HepG2 (cell line): ENCODE measurements at regions not wholly inside any gene's neighbourhood (a gene's known extent, or its start where the extent isn't known, plus 50 kb on each side); places are given as distances from the start of the nearest gene placed in this dataset.

Experiments
- ATAC-seq: fragments of 200-7000 bp; cut with Tn5 transposase; 3 replicates; pipeline ENCODE4 v1.9.1; 2020; ENCODE audit warnings: mild to moderate bottlenecking, moderate library complexity
- BruUV-seq: library from RNA; stranded (reverse); fragments of 400-500 nt; replicated peaks from 2 replicates; lab custom pipeline; 2021; lab: Mats Ljungman, UMichigan
- CTCF ChIA-PET: fragments of 300-600 bp; formaldehyde crosslinking; extraction: SDS; loops from one replicate; lab custom pipeline; 2021; ENCODE audit warnings: low total read pairs, inconsistent platforms, low intra/inter-chr PET ratio; lab: Yijun Ruan, JAX
- POLR2A ChIA-PET: fragments of 350-600 bp; sonication (Branson Sonifier 250); formaldehyde crosslinking; loops from one replicate; lab custom pipeline; 2020; ENCODE audit warnings: antibody characterized with exemption, inconsistent platforms; lab: Yijun Ruan, JAX
- DNase-seq: peaks from one replicate; pipeline ENCODE4 v3.0.0-alpha.2; 2015; ENCODE audit warnings: low spot score
- FAIRE-seq: peaks from 3 replicates; lab custom pipeline; 2011; peaks lifted over from hg19 to GRCh38; lab: Jason Lieb, UNC
- H2AFZ ChIP-seq: one replicate; pipeline ENCODE4 v1.6.1; 2011; ENCODE audit warnings: low read length, inconsistent platforms
- H3K27ac ChIP-seq: fragments of 300-600 bp; 3 replicates; pipeline ENCODE4 v1.8.0; 2011; ENCODE audit warnings: mixed run types, mild to moderate bottlenecking, mixed read lengths, low read length, inconsistent platforms; ENCODE audit not compliant: insufficient read depth; ENCODE audit errors: extremely low read length
- H3K27me3 ChIP-seq, 2 experiments: fragments of 200-600 bp in 1 of 2; 2 replicates in 1 of 2; 3 replicates in 1 of 2; pipeline versions ENCODE4 v1.6.0 to v1.8.0; 2011; ENCODE audit warnings: low read length in 2 of 2, mild to moderate bottlenecking in 2 of 2, moderate library complexity in 2 of 2, inconsistent platforms in 1 of 2; ENCODE audit not compliant: insufficient read depth in 2 of 2, control insufficient read depth in 1 of 2
- H3K36me3 ChIP-seq, 2 experiments: fragments of 200-600 bp in 1 of 2; replicated peaks in 1 of 2; 2 replicates in 1 of 2; 3 replicates in 1 of 2; pipeline versions ENCODE4 v1.5.1 to v1.8.0; 2011; ENCODE audit warnings: low read length in 2 of 2, inconsistent platforms in 1 of 2; ENCODE audit not compliant: insufficient read depth in 2 of 2, control insufficient read depth in 1 of 2
- H3K4me1 ChIP-seq: 2 replicates; pipeline ENCODE4 v1.5.1; 2012; ENCODE audit warnings: low read length, inconsistent platforms; ENCODE audit not compliant: insufficient read depth
- H3K4me2 ChIP-seq: 2 replicates; pipeline ENCODE4 v1.6.0; 2011; ENCODE audit warnings: low read depth, low read length, inconsistent platforms
- H3K4me3 ChIP-seq, 3 experiments: fragments of 200-600 bp in 1 of 3; sonication (generic), shearing (Covaris generic) in 1 of 3; replicated peaks in 1 of 3; 2 replicates each; pipeline ENCODE4 v1.5.1; 2011 to 2016; ENCODE audit warnings: low read length in 3 of 3, inconsistent platforms in 2 of 3, low read depth in 2 of 3, mild to moderate bottlenecking in 2 of 3, control low read depth in 1 of 3, mixed read lengths in 1 of 3; ENCODE audit not compliant: insufficient read depth in 1 of 3
- H3K79me2 ChIP-seq: one replicate; pipeline ENCODE4 v1.6.1; 2011; ENCODE audit warnings: low read length, inconsistent platforms; ENCODE audit not compliant: insufficient read depth
- H3K9ac ChIP-seq: 2 replicates; pipeline ENCODE4 v1.6.0; 2011; ENCODE audit warnings: mild to moderate bottlenecking, low read depth, low read length, inconsistent platforms; ENCODE audit not compliant: insufficient read depth
- H3K9me3 ChIP-seq: 2 replicates; pipeline ENCODE4 v1.5.1; 2012; ENCODE audit warnings: mild to moderate bottlenecking, low read length
- H4K20me1 ChIP-seq: 2 replicates; pipeline ENCODE4 v1.6.0; 2011; ENCODE audit warnings: inconsistent platforms, mild to moderate bottlenecking, low read length, moderate library complexity; ENCODE audit not compliant: insufficient read depth
- ATF1 ChIP-seq: IDR thresholded peaks from 2 replicates; pipeline ENCODE4 v1.6.1; 2016; ENCODE audit warnings: mild to moderate bottlenecking, control low read depth
- CBX5 ChIP-seq: sonication (generic); formaldehyde crosslinking; IDR thresholded peaks from 2 replicates; pipeline ENCODE4 v1.4.0; 2020; ENCODE audit warnings: missing genetic modification reagents, borderline replicate concordance
- CENPX ChIP-seq: sonication (generic); formaldehyde crosslinking; IDR thresholded peaks from 2 replicates; pipeline ENCODE4 v1.9.0; 2021; ENCODE audit warnings: mild to moderate bottlenecking, missing genetic modification reagents, moderate library complexity
- FOXP1 ChIP-seq, 2 experiments: fragments of 450-650 bp in 1 of 2; IDR thresholded peaks; 2 replicates each; pipeline ENCODE4 v1.6.1; 2017 to 2018; ENCODE audit warnings: antibody characterized with exemption in 1 of 2
- MAF1 ChIP-seq: sonication (generic); formaldehyde crosslinking; IDR thresholded peaks from 2 replicates; pipeline ENCODE4 v1.5.0; 2020; ENCODE audit warnings: missing genetic modification reagents, borderline replicate concordance
- MBNL3 ChIP-seq: fragments of 250-450 bp; sonication (Bioruptor Pico); conservative IDR thresholded peaks from 2 replicates; pipeline ENCODE4 v1.8.0; 2022; ENCODE audit warnings: mild to moderate bottlenecking, inconsistent platforms
- NFYC ChIP-seq: IDR thresholded peaks from 2 replicates; pipeline ENCODE4 v1.6.1; 2016; ENCODE audit warnings: missing genetic modification reagents, missing compliant biosample characterization
- PHB2 ChIP-seq: fragments of 450-650 bp; IDR thresholded peaks from 2 replicates; pipeline ENCODE4 v1.6.1; 2018; ENCODE audit not compliant: partially characterized antibody
- RFXAP ChIP-seq: sonication (generic); formaldehyde crosslinking; IDR thresholded peaks from 2 replicates; pipeline ENCODE4 v1.4.0; 2020; ENCODE audit warnings: missing genetic modification reagents, borderline replicate concordance
- SMC3 ChIP-seq: IDR thresholded peaks from 2 replicates; pipeline ENCODE4 v1.6.1; 2011; ENCODE audit warnings: low read length, improper control_type of control experiment
- SRY ChIP-seq: sonication (generic); formaldehyde crosslinking; IDR thresholded peaks from 2 replicates; pipeline ENCODE4 v1.8.0; 2022; ENCODE audit warnings: mild to moderate bottlenecking, missing genetic modification reagents
- THRA ChIP-seq: sonication (generic); formaldehyde crosslinking; IDR thresholded peaks from 2 replicates; pipeline ENCODE4 v1.4.0; 2020; ENCODE audit warnings: missing genetic modification reagents, borderline replicate concordance
- YEATS4 ChIP-seq: sonication (generic); formaldehyde crosslinking; IDR thresholded peaks from 2 replicates; pipeline ENCODE4 v1.4.0; 2020; ENCODE audit warnings: missing genetic modification reagents, borderline replicate concordance
- ZBTB33 ChIP-seq: sonication (generic); formaldehyde crosslinking; IDR thresholded peaks from 2 replicates; pipeline ENCODE4 v1.4.0; 2020; ENCODE audit warnings: missing genetic modification reagents
- ZBTB7B ChIP-seq: sonication (generic); formaldehyde crosslinking; IDR thresholded peaks from 2 replicates; pipeline ENCODE4 v1.4.0; 2020; ENCODE audit warnings: missing genetic modification reagents
- ZEB1 ChIP-seq: IDR thresholded peaks from 2 replicates; pipeline ENCODE4 v1.6.1; 2012; ENCODE audit warnings: mild to moderate bottlenecking, low read depth, inconsistent platforms; ENCODE audit not compliant: insufficient replicate concordance
- ZNF138 ChIP-seq: sonication (generic); formaldehyde crosslinking; IDR thresholded peaks from 2 replicates; pipeline ENCODE4 v1.5.0; 2020; ENCODE audit warnings: mild to moderate bottlenecking, low read depth, missing genetic modification reagents
- WGBS: methylation state at CpG from one replicate; pipeline ENCODE4 v1.1.6; 2017; ENCODE audit warnings: low lambda C conversion rate; 5-methylcytosine and 5-hydroxymethylcytosine counted together
- in situ Hi-C: cut with HindIII; loops from 2 replicates; pipeline ENCODE4 v1.10.0; 2017; ENCODE audit warnings: low pct_unique_long_range_greater_than_20kb; ENCODE audit not compliant: extremely low pct_ligation_motif_present
- intact Hi-C: fragments of 100-400 bp; cut with micrococcal nuclease; formaldehyde crosslinking; loops from one replicate; pipeline ENCODE4 v1.10.0; 2022; ENCODE audit not compliant: unreplicated experiment
- TF ChIP-seq, protein P1 (sequence below): IDR thresholded peaks from 2 replicates; pipeline ENCODE4 v1.6.1; 2018; ENCODE audit warnings: missing genetic modification reagents

DNA sequence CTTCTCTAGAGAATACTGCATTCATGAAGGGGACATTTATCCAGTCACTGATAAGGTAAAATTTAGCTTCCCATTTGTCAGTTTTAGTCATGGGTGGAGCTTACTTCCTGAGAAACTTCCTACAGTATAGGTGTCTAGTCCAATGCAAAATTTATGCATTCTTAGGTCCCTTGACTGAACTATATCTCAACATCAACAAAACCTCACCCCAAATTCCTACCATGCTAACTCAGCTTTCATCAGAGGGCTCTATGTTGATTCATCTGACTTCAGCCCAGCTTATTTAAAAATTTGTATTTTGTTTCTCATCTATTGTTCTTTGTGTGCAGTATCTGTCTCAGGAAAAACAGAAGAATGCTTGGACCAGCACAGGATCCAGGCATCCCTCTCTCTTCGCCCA is 296.4 kb upstream of the ACVR2A start:
- no peak for FAIRE-seq
- Histone ChIP-seq H3K9me3 (no peaks in the 10 kb centered on the region), H3K4me1 (no peaks in the 10 kb centered on the region), H3K79me2 (no peaks in the 10 kb centered on the region), H3K27ac (no peak overlapping the region), H3K27me3 (no peaks in the 10 kb centered on the region), H3K4me3 (no peak overlapping the region), H4K20me1 (no peaks in the 10 kb centered on the region), H3K36me3 (no peaks in the 10 kb centered on the region), H2AFZ (no peak overlapping the region), H3K9ac (no peak overlapping the region), H3K4me2 (no peak overlapping the region)
- no TSS peak for BruUV-seq
- DNase-seq: no peak
- in situ Hi-C loops (no loop called here), intact Hi-C loops (no loop called here)
- no peak for TF ChIP-seq CENPX (CRISPR knock-in tag)
- no peak for TF ChIP-seq SMC3
- TF ChIP-seq ATF1 (CRISPR knock-in tag): no peak
- TF ChIP-seq SRY (CRISPR knock-in tag): no peak
- ChIA-PET POLR2A (no interaction called here), CTCF (no interaction called here)
- no peak for ATAC-seq
- WGBS: 0% methylated on average over 1 of the region's 1 CpG

DNA sequence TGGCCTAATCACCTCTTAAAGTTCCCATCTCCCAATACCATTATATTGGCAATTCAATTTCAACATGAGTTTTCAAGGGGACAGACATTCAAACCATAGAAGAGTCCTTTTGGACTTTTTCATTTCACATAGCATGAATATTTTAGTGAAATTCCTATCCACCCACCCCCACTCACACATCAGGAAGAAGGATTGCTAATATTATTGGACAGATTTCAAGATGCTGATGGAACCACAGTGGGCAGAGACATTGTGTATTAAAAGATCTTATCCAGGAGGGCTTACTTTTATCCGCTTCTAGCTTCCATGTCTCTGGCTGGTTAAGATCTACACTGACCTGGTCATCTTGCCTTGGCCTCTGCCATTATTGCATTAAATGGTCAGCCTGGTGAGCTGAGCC is 297.4 kb upstream of the ACVR2A start:
- TF ChIP-seq MBNL3 (CRISPR knock-in tag): no peak
- TF ChIP-seq FOXP1 (IDR thresholded peaks at IDR 0.05): no peak
- no peak for TF ChIP-seq FOXP1 (CRISPR knock-in tag; IDR thresholded peaks at IDR 0.05)
- TF ChIP-seq ZBTB7B (CRISPR knock-in tag): no peak
- no peak for TF ChIP-seq MAF1
- no peak for TF ChIP-seq RFXAP (CRISPR knock-in tag)
- TF ChIP-seq, protein P1, sequence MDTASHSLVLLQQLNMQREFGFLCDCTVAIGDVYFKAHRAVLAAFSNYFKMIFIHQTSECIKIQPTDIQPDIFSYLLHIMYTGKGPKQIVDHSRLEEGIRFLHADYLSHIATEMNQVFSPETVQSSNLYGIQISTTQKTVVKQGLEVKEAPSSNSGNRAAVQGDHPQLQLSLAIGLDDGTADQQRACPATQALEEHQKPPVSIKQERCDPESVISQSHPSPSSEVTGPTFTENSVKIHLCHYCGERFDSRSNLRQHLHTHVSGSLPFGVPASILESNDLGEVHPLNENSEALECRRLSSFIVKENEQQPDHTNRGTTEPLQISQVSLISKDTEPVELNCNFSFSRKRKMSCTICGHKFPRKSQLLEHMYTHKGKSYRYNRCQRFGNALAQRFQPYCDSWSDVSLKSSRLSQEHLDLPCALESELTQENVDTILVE (CRISPR knock-in tag): no peak
- no peak for TF ChIP-seq NFYC (CRISPR knock-in tag)
- TF ChIP-seq PHB2: no peak
- TF ChIP-seq ZBTB33 (CRISPR knock-in tag): no peak
- no peak for TF ChIP-seq ZNF138 (CRISPR knock-in tag)
- TF ChIP-seq CBX5 (CRISPR knock-in tag): no peak
- TF ChIP-seq THRA (CRISPR knock-in tag): no peak
- no peak for TF ChIP-seq ZEB1
- no peak for TF ChIP-seq YEATS4 (CRISPR knock-in tag)
- Histone ChIP-seq H3K4me2 (no peak overlapping the region), H4K20me1 (no peaks in the 10 kb centered on the region), H3K27me3 (no peaks in the 10 kb centered on the region), H2AFZ (no peak overlapping the region), H3K4me3 (no peak overlapping the region), H3K79me2 (no peaks in the 10 kb centered on the region), H3K27ac (no peak overlapping the region), H3K9ac (no peak overlapping the region), H3K4me1 (no peaks in the 10 kb centered on the region), H3K9me3 (no peaks in the 10 kb centered on the region), H3K36me3 (no peaks in the 10 kb centered on the region)
- intact Hi-C loops (no loop called here), in situ Hi-C loops (no loop called here)
- BruUV-seq: no TSS peak
- 0% methylated on average over 1 of the region's 1 CpG for WGBS
- POLR2A ChIA-PET: no interaction called here
- FAIRE-seq: no peak
- CTCF ChIA-PET: no interaction called here
- no peak for ATAC-seq
- no peak for DNase-seq
